ENCODE measurements at regions not wholly inside any gene's neighbourhood (a gene's known extent, or its start where the extent isn't known, plus 50 kb on each side); places are given as distances from the start of the nearest gene placed in this dataset.

DNA sequence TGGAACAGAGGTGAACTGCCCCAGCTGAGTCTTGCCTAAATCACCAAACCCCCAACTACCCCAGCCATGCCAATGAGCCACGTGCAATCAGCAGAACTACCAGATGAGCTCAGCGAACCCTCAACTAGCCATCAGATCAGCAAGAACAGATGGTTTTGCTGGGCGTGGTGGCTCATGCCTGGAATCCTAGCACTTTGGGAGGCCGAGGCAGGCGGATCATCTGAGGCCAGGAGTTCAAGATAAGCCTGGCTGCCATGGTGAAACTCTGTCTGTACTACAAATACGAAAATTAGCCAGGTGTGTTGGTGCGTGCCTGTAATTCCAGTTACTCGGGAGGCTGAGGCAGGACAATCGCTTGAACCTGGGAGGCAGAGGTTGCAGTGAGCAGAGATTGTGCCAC is 374.3 kb downstream of the NXPE2 start:
- TF ChIP-seq, protein P1, sequence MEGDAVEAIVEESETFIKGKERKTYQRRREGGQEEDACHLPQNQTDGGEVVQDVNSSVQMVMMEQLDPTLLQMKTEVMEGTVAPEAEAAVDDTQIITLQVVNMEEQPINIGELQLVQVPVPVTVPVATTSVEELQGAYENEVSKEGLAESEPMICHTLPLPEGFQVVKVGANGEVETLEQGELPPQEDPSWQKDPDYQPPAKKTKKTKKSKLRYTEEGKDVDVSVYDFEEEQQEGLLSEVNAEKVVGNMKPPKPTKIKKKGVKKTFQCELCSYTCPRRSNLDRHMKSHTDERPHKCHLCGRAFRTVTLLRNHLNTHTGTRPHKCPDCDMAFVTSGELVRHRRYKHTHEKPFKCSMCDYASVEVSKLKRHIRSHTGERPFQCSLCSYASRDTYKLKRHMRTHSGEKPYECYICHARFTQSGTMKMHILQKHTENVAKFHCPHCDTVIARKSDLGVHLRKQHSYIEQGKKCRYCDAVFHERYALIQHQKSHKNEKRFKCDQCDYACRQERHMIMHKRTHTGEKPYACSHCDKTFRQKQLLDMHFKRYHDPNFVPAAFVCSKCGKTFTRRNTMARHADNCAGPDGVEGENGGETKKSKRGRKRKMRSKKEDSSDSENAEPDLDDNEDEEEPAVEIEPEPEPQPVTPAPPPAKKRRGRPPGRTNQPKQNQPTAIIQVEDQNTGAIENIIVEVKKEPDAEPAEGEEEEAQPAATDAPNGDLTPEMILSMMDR (conservative IDR thresholded peaks at IDR 0.05) = no peak
- no peak for TF ChIP-seq EZH2 (IDR thresholded peaks at IDR 0.05; ENCODE audit: low read depth)

Measured in PC-9 (cell line).